Loucy (cell line): ENCODE measurements at regions not wholly inside any gene's neighbourhood (a gene's known extent, or its start where the extent isn't known, plus 50 kb on each side); places are given as distances from the start of the nearest gene placed in this dataset.

Experiments used
- H2AFZ ChIP-seq: fragments of 200-600 bp; sonication (generic); 2 replicates; pipeline ENCODE4 v1.6.0; 2016; ENCODE audit warnings: antibody characterized with exemption, mild to moderate bottlenecking, low read length, moderate library complexity
- H3F3A ChIP-seq: fragments of 200-600 bp; 2 replicates; pipeline ENCODE4 v1.6.0; 2016; ENCODE audit warnings: antibody characterized with exemption, low read depth, mild to moderate bottlenecking
- H3K27me3 ChIP-seq: fragments of 200-600 bp; sonication (generic); 2 replicates; pipeline ENCODE4 v1.6.1; 2014; ENCODE audit warnings: low read length, mild to moderate bottlenecking; ENCODE audit not compliant: insufficient read depth, poor library complexity, severe bottlenecking
- H3K36me3 ChIP-seq: fragments of 200-600 bp; sonication (generic); 2 replicates; pipeline ENCODE4 v1.6.1; 2016; ENCODE audit warnings: low read length; ENCODE audit not compliant: insufficient read depth
- H3K4me1 ChIP-seq: fragments of 200-600 bp; sonication (generic); 2 replicates; pipeline ENCODE4 v1.5.1; 2014; ENCODE audit warnings: low read length, mild to moderate bottlenecking; ENCODE audit not compliant: insufficient read depth, poor library complexity, severe bottlenecking
- H3K4me2 ChIP-seq: fragments of 200-600 bp; sonication (generic); 2 replicates; pipeline ENCODE4 v1.6.0; 2014; ENCODE audit warnings: antibody characterized with exemption, low read length, low read depth, mild to moderate bottlenecking; ENCODE audit not compliant: poor library complexity, severe bottlenecking
- H3K4me3 ChIP-seq: fragments of 200-600 bp; sonication (generic); 2 replicates; pipeline ENCODE4 v1.5.1; 2014; ENCODE audit warnings: low read length, mild to moderate bottlenecking, mixed read lengths; ENCODE audit not compliant: poor library complexity, severe bottlenecking
- H3K79me2 ChIP-seq: fragments of 200-600 bp; sonication (generic); 2 replicates; pipeline ENCODE4 v1.6.1; 2014; ENCODE audit warnings: low read length; ENCODE audit not compliant: insufficient read depth
- H3K9ac ChIP-seq: fragments of 200-600 bp; sonication (generic); 2 replicates; pipeline ENCODE4 v1.6.0; 2014; ENCODE audit warnings: mild to moderate bottlenecking, low read depth, low read length, moderate library complexity; ENCODE audit not compliant: poor library complexity, severe bottlenecking
- H3K9me2 ChIP-seq: fragments of 200-600 bp; sonication (generic); replicated peaks from 2 replicates; pipeline ENCODE4 v1.6.1; 2016; ENCODE audit warnings: low read depth, low read length, mixed read lengths
- H3K9me3 ChIP-seq: fragments of 200-600 bp; sonication (generic); 2 replicates; pipeline ENCODE4 v1.6.1; 2014; ENCODE audit warnings: mild to moderate bottlenecking, antibody characterized with exemption, low read length, low read depth; ENCODE audit not compliant: insufficient read depth
- H4K20me1 ChIP-seq: fragments of 200-600 bp; sonication (generic); 2 replicates; pipeline ENCODE4 v1.6.0; 2014; ENCODE audit warnings: antibody characterized with exemption, low read length, mild to moderate bottlenecking; ENCODE audit not compliant: insufficient read depth, poor library complexity, severe bottlenecking
- CTCF ChIP-seq: fragments of 200-600 bp; sonication (generic); conservative IDR thresholded peaks from 2 replicates; pipeline ENCODE4 v1.5.1; 2014; ENCODE audit warnings: mild to moderate bottlenecking, antibody characterized with exemption, low read length
- EZH2phosphoT487 ChIP-seq: fragments of 200-600 bp; IDR thresholded peaks from 2 replicates; pipeline ENCODE4 v1.6.1; 2018; ENCODE audit warnings: antibody characterized with exemption, mild to moderate bottlenecking, moderate library complexity, borderline replicate concordance

GRCh38 chr2:103007086-103007485, 245.3 kb downstream of the TMEM182 start:
- Histone ChIP-seq H3K4me1 (no peaks in the 10 kb centered on the region), H4K20me1 (no peaks in the 10 kb centered on the region), H2AFZ (no peak overlapping the region), H3K9ac (no peak overlapping the region), H3K27me3 (no peaks in the 10 kb centered on the region), H3K36me3 (no peaks in the 10 kb centered on the region), H3K9me3 (no peaks in the 10 kb centered on the region), H3K4me2 (no peak overlapping the region), H3F3A (no peaks in the 10 kb centered on the region), H3K79me2 (no peaks in the 10 kb centered on the region), H3K9me2 (no peaks in the 10 kb centered on the region), H3K4me3 (no peak overlapping the region)
- no peak for TF ChIP-seq CTCF
- no peak for TF ChIP-seq EZH2phosphoT487

- H3K9me3 ChIP-seq = no peaks in the 10 kb centered on the region
Measured at GRCh38 chr2:103008586-103008985, 246.8 kb downstream of the TMEM182 start.

GRCh38 chr2:103009871-103010270, 248.0 kb downstream of the TMEM182 start:
- no peaks in the 10 kb centered on the region for H3F3A ChIP-seq
- no peak overlapping the region for H3K4me3 ChIP-seq
- H3K9me2 ChIP-seq = no peaks in the 10 kb centered on the region
- H3K9ac ChIP-seq = no peak overlapping the region
- TF ChIP-seq CTCF (no peak), EZH2phosphoT487 (no peak)
- no peaks in the 10 kb centered on the region for H3K27me3 ChIP-seq
- no peaks in the 10 kb centered on the region for H3K36me3 ChIP-seq
- H3K9me3 ChIP-seq = no peaks in the 10 kb centered on the region
- no peaks in the 10 kb centered on the region for H3K79me2 ChIP-seq
- no peak overlapping the region for H2AFZ ChIP-seq
- no peaks in the 10 kb centered on the region for H4K20me1 ChIP-seq
- no peak overlapping the region for H3K4me2 ChIP-seq
- no peaks in the 10 kb centered on the region for H3K4me1 ChIP-seq

More at GRCh38 chr2:103008586-103008985, 246.8 kb downstream of the TMEM182 start:
- TF ChIP-seq CTCF = no peak
- no peak for TF ChIP-seq EZH2phosphoT487
- Histone ChIP-seq H3K27me3 (no peaks in the 10 kb centered on the region), H3K4me2 (no peak overlapping the region), H3K79me2 (no peaks in the 10 kb centered on the region), H3F3A (no peaks in the 10 kb centered on the region), H3K36me3 (no peaks in the 10 kb centered on the region), H3K4me3 (no peak overlapping the region), H4K20me1 (no peaks in the 10 kb centered on the region), H3K4me1 (no peaks in the 10 kb centered on the region), H3K9me2 (no peaks in the 10 kb centered on the region), H2AFZ (no peak overlapping the region), H3K9ac (no peak overlapping the region)
